ENCODE measurements at regions not wholly inside any gene's neighbourhood (a gene's known extent, or its start where the extent isn't known, plus 50 kb on each side); places are given as distances from the start of the nearest gene placed in this dataset.
"Not testable (repeated sequence)": the region's sequence is repeated elsewhere in the genome, so short reads cannot be mapped to it uniquely, and the experiment has no call there.

DNA sequence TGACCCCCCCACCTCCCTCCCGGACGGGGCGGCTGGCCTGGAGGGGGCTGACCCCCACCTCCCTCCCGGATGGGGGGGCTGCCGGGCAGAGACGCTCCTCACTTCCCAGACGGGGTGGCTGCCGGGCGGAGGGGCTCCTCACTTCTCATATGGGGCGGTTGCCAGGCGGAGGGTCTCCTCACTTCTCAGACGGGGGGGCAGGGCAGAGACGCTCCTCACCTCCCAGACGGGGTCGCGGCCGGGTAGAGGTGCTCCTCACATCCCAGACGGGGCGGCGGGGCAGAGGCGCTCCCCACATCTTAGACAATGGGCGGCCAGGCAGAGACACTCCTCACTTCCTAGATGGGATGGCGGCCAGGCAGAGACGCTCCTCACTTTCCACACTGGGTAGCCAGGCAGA lies 251.9 kb upstream of the PTBP2 start:
- H3K4me2 ChIP-seq (ENCODE audit: low read depth, low read length); H2AFZ ChIP-seq (ENCODE audit: low read length); FAIRE-seq; POLR2A ChIA-PET; DNase-seq (ENCODE audit: low spot score); H3K4me1 ChIP-seq (ENCODE audit: insufficient read depth, low read length); H3K79me2 ChIP-seq (ENCODE audit: insufficient read depth, low read length); ATAC-seq; H3K4me3 ChIP-seq (replicated peaks in 1 of 3; ENCODE audit: insufficient read depth in 1 of 3, low read depth in 2 of 3, low read length in 3 of 3); CTCF ChIA-PET (ENCODE audit: low intra/inter-chr PET ratio, low total read pairs); H3K27ac ChIP-seq (ENCODE audit: extremely low read length, insufficient read depth, low read length); H3K36me3 ChIP-seq (replicated peaks in 1 of 2; ENCODE audit: control insufficient read depth in 1 of 2, insufficient read depth in 2 of 2, low read length in 2 of 2); H4K20me1 ChIP-seq (ENCODE audit: insufficient read depth, low read length); in situ Hi-C loops (cut with HindIII; ENCODE audit: extremely low pct_ligation_motif_present, low pct_unique_long_range_greater_than_20kb); intact Hi-C loops (cut with micrococcal nuclease; ENCODE audit: unreplicated experiment); H3K27me3 ChIP-seq (ENCODE audit: control insufficient read depth in 1 of 2, insufficient read depth in 2 of 2, low read length in 2 of 2); BruUV-seq (replicated peaks); H3K9me3 ChIP-seq (ENCODE audit: low read length); H3K9ac ChIP-seq (ENCODE audit: insufficient read depth, low read depth, low read length): not testable (repeated sequence)
- 71% methylated on average over 3 of the region's 24 CpGs for WGBS (ENCODE audit: low lambda C conversion rate)

DNA sequence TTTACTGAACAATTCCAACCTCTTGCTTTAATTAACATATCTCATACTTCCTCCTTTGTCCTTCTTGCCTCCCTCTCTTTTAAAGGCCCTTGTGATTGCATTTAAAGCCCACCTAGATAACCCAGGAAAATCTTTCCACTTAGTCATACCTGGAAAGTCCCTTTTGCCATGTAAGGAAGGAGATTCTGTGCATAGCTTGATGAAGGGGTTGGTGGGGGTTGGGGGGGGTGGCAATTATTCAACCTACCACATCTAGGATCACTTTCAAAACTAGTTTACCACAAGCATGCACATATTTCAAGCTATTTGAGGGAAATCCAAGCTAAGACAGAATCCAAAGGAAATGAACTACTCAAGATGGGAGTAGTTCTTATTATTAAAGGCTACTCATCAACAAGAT lies 249.1 kb upstream of the PTBP2 start:
- ATAC-seq (no peak), DNase-seq (ENCODE audit: low spot score) (no peak), FAIRE-seq (no peak)
- H4K20me1 ChIP-seq (ENCODE audit: insufficient read depth, low read length) = no peaks in the 10 kb centered on the region
- no peak overlapping the region for H2AFZ ChIP-seq (ENCODE audit: low read length)
- no peak overlapping the region for H3K27ac ChIP-seq (ENCODE audit: extremely low read length, insufficient read depth, low read length)
- ChIA-PET CTCF (ENCODE audit: low intra/inter-chr PET ratio, low total read pairs) (no interaction called here), POLR2A (no interaction called here)
- no peaks in the 10 kb centered on the region for H3K36me3 ChIP-seq (replicated peaks in 1 of 2; ENCODE audit: control insufficient read depth in 1 of 2, insufficient read depth in 2 of 2, low read length in 2 of 2)
- in situ Hi-C loops (cut with HindIII; ENCODE audit: extremely low pct_ligation_motif_present, low pct_unique_long_range_greater_than_20kb) = no loop called here
- H3K27me3 ChIP-seq (ENCODE audit: control insufficient read depth in 1 of 2, insufficient read depth in 2 of 2, low read length in 2 of 2) = no peaks in the 10 kb centered on the region; a peak in 1 of 5 replicates
- intact Hi-C loops (cut with micrococcal nuclease; ENCODE audit: unreplicated experiment) = no loop called here
- H3K79me2 ChIP-seq (ENCODE audit: insufficient read depth, low read length) = no peaks in the 10 kb centered on the region
- no peak overlapping the region for H3K4me2 ChIP-seq (ENCODE audit: low read depth, low read length)
- no TSS peak for BruUV-seq (replicated peaks)
- no peaks in the 10 kb centered on the region for H3K4me1 ChIP-seq (ENCODE audit: insufficient read depth, low read length)
- no peak overlapping the region for H3K4me3 ChIP-seq (replicated peaks in 1 of 3; ENCODE audit: insufficient read depth in 1 of 3, low read depth in 2 of 3, low read length in 3 of 3)
- TF ChIP-seq NFIB (CRISPR knock-in tag; IDR thresholded peaks at IDR 0.05; ENCODE audit: borderline replicate concordance) = no peak
- TF ChIP-seq ZNF644 (CRISPR knock-in tag; IDR thresholded peaks at IDR 0.05; ENCODE audit: low read depth) = no peak
- TF ChIP-seq, protein P1, sequence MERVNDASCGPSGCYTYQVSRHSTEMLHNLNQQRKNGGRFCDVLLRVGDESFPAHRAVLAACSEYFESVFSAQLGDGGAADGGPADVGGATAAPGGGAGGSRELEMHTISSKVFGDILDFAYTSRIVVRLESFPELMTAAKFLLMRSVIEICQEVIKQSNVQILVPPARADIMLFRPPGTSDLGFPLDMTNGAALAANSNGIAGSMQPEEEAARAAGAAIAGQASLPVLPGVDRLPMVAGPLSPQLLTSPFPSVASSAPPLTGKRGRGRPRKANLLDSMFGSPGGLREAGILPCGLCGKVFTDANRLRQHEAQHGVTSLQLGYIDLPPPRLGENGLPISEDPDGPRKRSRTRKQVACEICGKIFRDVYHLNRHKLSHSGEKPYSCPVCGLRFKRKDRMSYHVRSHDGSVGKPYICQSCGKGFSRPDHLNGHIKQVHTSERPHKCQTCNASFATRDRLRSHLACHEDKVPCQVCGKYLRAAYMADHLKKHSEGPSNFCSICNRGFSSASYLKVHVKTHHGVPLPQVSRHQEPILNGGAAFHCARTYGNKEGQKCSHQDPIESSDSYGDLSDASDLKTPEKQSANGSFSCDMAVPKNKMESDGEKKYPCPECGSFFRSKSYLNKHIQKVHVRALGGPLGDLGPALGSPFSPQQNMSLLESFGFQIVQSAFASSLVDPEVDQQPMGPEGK (CRISPR knock-in tag; IDR thresholded peaks at IDR 0.05) = no peak
- no peak for TF ChIP-seq ZNF780A (CRISPR knock-in tag; IDR thresholded peaks at IDR 0.05)
- no peak for TF ChIP-seq ZBTB8A (CRISPR knock-in tag; IDR thresholded peaks at IDR 0.05; ENCODE audit: borderline replicate concordance, low read depth)
- TF ChIP-seq CAMTA2 (CRISPR knock-in tag; IDR thresholded peaks at IDR 0.05; ENCODE audit: borderline replicate concordance) = no peak
- no peaks in the 10 kb centered on the region for H3K9me3 ChIP-seq (ENCODE audit: low read length)
- no peak overlapping the region for H3K9ac ChIP-seq (ENCODE audit: insufficient read depth, low read depth, low read length)
